ENCODE measurements at regions not wholly inside any gene's neighbourhood (a gene's known extent, or its start where the extent isn't known, plus 50 kb on each side); places are given as distances from the start of the nearest gene placed in this dataset.
"Not testable (repeated sequence)": the region's sequence is repeated elsewhere in the genome, so short reads cannot be mapped to it uniquely, and the experiment has no call there.

DNA sequence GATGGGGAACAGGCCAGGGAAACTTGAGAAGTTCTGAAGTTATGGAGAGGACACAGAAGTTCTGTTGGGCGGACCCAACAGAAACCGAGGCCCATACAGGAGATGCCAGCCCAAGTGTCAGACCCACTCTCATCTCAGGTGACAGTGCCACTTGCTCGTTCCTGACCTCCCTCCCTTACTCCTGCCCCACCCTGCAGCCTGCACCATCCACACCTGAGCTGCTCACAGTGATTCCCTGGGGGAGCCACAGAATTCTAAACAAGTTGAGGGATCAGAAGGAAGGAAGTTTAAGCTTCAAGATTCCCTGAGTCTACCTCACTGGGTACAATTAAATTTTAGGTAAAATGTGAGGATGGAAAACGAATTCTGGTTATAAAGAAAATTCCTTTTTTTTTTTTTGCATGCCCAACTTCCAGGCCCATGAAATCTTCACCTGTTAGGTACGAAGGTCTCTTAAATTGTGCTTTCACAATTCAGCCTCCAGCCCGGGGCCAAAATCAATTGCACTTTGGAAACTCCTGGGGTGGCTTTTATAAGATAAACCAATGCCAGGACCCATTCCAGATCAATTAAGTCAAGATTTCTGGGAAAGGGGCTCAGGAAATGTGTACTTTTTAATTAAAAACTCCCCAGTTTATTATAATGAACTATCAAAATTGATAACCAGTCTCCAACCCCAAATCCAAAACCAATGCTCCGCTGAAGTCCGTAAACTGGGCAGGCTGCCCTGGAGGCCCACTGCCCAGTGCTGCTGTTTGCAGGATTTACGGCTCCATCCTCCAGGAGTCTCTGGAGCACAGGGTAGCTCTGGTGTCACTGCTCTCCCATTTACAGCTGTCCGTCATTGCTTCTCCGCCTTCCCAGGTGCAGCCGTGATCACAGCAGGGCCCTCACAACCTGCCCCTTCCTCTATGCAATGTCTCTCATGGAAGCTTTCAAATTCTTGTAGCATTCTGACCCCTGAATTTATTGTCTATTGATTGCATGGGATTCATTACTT lies 643.5 kb downstream of the UQCRFS1 start:
- no peak for DNase-seq (ENCODE audit: low read depth in 2 of 2)

DNA sequence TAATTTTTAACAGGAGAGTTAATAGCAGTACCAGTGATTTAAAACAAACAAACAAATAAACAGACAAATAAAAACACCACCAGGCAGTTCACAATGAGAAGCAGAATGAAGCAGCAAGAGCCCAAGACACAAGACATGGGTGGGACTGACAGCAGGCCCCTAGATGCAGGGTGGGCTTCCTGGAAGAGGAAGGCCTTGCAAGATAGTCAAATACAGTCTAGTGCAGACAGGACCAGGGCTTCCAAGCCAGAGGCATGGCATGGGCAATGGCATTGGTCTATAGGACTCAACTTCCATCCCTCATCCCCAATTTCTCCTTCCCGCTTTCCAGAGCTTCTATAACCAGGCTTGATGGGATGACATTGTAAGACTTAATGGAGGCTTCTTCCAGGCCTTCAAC lies 645.1 kb downstream of the UQCRFS1 start:
- DNase-seq (ENCODE audit: low read depth in 2 of 2): no peak

DNA sequence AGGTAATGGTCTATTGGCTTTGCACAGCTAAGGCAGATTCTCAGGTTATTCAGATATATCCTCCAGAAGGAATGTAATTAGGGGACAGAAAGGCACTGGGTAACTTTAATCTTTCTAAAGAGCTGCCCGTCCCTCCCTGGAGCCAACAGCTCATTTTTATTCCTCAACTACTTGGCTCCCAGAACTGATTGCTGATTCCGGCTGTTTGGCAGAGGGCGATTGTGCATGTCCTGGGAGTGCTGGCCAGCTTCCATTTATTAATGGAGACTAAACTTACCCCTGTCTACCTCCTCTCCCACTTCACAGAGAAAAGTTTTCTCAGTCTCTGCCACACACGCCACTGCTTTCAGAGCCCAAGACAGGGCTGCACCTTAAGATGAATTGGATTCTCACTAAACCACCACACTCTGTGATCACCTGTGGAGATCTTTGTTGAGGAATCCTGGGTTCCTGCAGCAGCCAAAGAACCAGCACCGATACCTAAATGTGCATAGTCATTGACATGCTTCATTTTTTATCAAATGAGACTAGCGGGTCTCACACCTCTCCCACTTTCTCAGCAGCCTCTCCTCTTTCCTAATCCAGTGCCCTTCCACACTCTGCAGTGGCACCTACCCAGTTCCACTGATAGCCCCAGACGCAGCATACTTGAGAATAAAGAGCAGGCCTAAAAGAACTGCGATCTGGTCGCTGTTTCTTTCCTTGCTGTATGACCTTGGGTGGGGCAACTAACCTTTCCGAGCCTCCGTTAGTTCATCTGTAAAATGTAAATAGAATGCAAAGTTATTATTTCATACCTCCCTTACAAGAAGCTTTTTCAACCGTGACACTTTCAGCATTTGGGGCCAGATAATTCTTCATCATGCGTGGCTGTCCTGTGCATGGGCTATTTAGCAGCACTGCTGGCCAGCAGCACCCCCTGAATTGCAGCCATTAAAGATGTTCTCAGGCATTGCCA lies 648.7 kb downstream of the UQCRFS1 start:
- no peak for DNase-seq (ENCODE audit: low read depth in 2 of 2)

- no peak for DNase-seq (ENCODE audit: low read depth in 2 of 2)
These were observed 652.2 kb downstream of the UQCRFS1 start for GRCh38 chr19:28560786-28561185.

GRCh38 chr19:28558783-28559182 lies 654.2 kb downstream of the UQCRFS1 start:
- no peak for DNase-seq (ENCODE audit: low read depth in 2 of 2)

DNA sequence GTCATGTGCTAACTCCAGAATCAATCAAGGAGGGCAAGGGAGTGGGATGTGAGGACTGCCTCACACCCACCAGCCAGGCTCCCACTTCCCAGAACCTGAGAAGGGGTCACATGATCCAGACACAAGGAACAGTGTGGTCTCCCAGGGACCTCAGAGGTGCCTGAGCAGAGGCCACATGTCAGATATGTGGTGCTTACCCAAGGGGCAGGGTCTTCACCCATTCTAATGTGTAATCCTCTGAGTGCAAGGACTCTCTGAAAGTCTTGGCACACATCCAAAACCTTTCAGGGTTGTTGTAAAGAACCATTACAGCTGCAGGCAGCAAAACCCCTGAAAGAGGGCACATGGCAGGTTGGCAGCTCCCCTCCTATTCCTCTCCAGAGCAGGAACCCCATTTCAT lies 656.6 kb downstream of the UQCRFS1 start:
- DNase-seq (ENCODE audit: low read depth in 2 of 2): no peak

DNA sequence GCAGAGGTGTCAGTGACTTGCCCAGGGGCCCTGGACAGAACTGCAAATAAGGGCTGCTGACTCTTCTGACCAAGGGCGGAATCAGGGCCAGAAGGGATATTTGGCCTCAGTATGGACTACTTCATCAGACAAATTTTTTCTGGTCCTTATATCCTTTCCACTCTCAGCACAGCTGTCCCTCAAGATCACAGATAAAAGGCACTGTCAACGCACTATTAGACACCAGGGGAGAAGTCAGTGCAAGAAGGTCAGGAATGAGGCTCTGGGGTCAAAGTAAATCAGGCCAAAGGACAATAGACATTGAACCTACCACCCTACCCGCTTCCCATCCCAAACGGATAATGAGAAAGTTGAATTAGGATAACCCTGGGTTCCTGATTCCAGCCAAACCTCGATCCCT lies 657.6 kb downstream of the UQCRFS1 start:
- no peak for DNase-seq (ENCODE audit: low read depth in 2 of 2)

DNA sequence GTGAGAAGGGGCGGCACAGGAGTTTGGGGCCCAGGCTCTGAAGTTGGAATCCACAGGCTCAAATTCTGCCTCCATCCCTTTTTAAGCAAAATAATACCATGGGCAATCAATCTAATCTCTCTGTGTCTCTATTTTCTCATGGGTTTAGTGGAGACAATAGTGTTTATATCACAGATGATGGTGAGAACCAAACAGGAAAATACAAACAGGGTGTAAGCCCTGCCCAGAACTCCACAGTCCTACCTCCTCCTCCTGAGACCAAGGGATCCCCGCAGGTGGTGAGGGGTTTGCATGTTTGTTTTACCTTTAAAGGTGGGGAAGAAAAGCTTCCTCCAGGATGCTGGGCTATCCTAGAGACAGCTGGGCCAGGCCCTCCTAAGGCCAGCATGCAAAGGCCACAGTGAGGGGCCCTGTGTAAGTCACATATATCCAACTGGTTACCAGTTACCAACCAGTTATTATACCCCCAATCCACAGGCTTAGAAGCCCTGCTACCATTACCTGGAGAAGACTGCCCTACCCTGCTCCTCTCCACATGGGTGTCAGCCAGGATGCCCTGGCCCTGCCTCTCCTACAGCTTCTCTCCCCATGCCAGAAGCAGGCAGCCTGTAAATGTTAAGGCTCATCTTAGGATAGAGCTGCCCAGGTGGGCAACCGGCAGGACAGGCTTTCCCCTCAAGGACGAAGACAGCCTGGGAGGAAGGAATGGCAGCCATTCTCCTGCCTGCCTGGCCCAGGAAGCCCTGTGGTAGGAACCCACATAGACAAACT lies 658.4 kb downstream of the UQCRFS1 start:
- no peak for DNase-seq (ENCODE audit: low read depth in 2 of 2)

- DNase-seq (ENCODE audit: low read depth in 2 of 2): no peak
These were observed 659.2 kb downstream of the UQCRFS1 start for GRCh38 chr19:28553764-28554163.

DNA sequence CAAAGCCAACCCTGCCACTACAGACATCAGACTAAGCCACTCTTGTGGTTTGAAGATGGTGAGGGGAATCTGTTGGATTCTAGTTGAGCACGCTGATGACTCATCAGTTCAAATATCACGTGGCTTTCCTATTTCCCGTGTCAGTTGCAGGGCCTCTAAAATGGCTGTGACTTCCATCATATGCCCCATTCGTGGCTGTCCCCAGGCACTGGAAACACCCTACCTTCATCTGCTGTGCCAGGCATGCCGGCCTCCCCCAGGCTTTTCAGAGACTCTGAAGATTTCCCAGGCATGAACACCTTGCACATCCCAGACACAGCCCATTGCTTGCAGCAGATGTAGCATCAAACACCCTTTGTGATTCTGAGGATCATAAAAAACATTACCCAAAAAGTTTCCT lies 659.9 kb downstream of the UQCRFS1 start:
- DNase-seq (ENCODE audit: low read depth in 2 of 2): no peak

DNA sequence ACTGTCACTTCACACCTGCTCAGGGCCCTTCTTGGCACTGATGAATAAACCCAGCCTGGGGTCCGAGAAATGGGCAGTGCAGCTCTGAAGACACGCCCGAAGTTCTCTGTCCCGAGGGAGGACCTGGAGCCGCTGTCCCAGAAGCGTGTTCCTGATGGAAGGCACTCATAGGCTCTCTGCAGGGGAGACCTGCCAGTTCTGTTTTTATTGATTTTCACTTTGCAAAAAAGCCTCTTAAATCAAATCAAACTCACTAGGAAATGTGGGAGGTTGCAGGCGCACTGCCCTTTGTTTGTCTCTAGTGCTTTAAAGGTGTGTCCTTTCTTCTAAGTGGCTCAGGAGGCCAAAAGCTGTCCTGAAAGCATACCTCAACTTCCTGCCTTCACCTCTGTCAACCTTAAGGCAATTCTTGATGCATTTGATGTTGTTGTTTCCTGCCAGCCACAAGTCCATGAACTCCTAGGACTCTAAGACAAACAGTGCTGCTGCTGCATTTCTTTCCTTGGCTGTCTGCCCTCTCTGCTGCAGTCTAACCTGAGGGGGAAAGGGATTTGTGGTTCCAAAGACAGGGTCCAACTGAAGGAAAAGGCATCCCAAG lies 663.2 kb downstream of the UQCRFS1 start:
- no peak for DNase-seq (ENCODE audit: low read depth in 2 of 2)

- DNase-seq (ENCODE audit: low read depth in 2 of 2): no peak
These were observed 666.7 kb downstream of the UQCRFS1 start for GRCh38 chr19:28546148-28546685.

DNA sequence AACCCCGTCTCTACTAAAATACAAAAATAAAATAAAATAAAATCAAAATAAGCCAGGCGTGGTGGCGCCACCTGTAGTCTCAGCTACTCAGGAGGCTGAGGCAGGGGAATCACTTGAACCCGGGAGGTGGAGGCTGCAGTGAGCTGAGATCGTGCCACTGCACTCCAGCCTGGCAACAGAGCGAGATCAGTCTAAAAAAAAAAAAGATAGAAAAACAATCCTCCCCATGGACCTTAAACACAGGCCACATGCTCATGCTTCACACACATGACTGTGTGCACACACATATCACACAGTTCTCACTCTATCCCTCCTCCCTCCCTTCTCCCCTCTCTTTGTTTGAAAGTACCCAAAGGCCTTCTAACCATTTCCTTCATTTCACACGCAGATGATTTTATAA lies 667.6 kb downstream of the UQCRFS1 start:
- not testable (repeated sequence) for DNase-seq (ENCODE audit: low read depth in 2 of 2)

- DNase-seq (ENCODE audit: low read depth in 2 of 2): no peak
These were observed 668.3 kb downstream of the UQCRFS1 start for GRCh38 chr19:28544451-28545261.

- no peak for DNase-seq (ENCODE audit: low read depth in 2 of 2)
These were observed 669.6 kb downstream of the UQCRFS1 start for GRCh38 chr19:28543244-28543776.

- DNase-seq (ENCODE audit: low read depth in 2 of 2): no peak
These were observed 670.3 kb downstream of the UQCRFS1 start for GRCh38 chr19:28542394-28543243.

DNA sequence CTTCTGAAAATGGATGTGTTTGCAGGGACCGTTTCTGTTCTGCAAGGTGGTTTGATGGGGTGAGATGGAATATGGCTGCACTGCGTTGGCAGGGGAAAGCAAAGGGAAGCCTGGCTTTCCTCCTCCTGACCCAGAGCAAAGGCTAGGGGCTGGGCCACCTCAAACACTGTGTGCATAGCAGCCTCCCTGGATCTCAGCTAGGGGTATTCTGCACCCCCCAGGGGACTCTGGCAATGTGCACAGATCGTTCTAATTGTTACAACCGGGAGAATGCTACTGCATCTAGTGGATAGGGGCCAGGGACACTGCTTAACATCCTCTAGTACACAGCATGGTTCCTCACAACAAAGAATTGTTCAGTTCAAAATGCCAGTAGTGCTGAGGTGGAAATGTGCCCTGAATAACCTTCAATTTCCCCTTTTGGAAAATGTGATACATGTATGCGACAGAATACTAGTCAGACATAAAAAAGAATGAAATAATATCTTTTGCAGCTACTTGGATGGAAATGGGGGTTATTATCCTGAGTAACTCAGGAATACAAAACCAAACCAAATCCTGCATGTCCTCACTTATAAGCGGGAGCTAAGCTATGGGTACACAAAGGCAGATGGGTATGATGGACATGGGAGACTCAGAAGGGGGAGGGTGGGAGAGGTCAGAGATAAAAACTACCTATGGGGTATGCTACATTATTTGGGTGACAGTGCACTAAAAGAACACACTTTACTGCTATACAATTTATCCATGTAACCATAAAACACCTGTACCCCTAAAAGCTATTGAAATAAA lies 671.2 kb downstream of the UQCRFS1 start:
- no peak for DNase-seq (ENCODE audit: low read depth in 2 of 2)

GRCh38 chr19:28541029-28541428 lies 671.9 kb downstream of the UQCRFS1 start:
- DNase-seq (ENCODE audit: low read depth in 2 of 2): no peak

Data from activated CD4-positive, alpha-beta T cell treated with anti-CD3 and anti-CD28 coated beads for 24 hours (primary cell).